NB4 (cell line): ENCODE measurements at regions not wholly inside any gene's neighbourhood (a gene's known extent, or its start where the extent isn't known, plus 50 kb on each side); places are given as distances from the start of the nearest gene placed in this dataset.

Experiments
- DNase-seq: peaks from one replicate; pipeline ENCODE4 v3.0.0; 2010; ENCODE audit warnings: low read depth
- H3K4me3 ChIP-seq: one replicate; pipeline ENCODE4 v1.5.1; 2011; ENCODE audit warnings: mild to moderate bottlenecking, low read depth, low read length, moderate library complexity
- CTCF ChIP-seq: IDR thresholded peaks from one replicate; pipeline ENCODE4 v1.5.1; 2012; ENCODE audit warnings: low read depth, low read length
- MAX ChIP-seq: IDR thresholded peaks from 2 replicates; pipeline ENCODE4 v1.6.1; 2011; ENCODE audit warnings: low read depth, low read length
- MYC ChIP-seq: IDR thresholded peaks from 2 replicates; pipeline ENCODE4 v1.6.1; 2011; ENCODE audit warnings: low read depth, low read length
- POLR2A ChIP-seq: IDR thresholded peaks from 2 replicates; pipeline ENCODE4 v1.6.1; 2011; ENCODE audit warnings: mild to moderate bottlenecking; ENCODE audit not compliant: insufficient read length; ENCODE audit errors: extremely low read depth

- TF ChIP-seq MAX (no peak), CTCF (no peak), POLR2A (no peak), MYC (no peak)
- DNase-seq: no peak
- no peak overlapping the region for H3K4me3 ChIP-seq
Measured at GRCh38 chr21:36567216-36567885, 87.4 kb upstream of the CLDN14 start.

- no peak for DNase-seq
- TF ChIP-seq POLR2A (no peak), MYC (no peak), CTCF (no peak), MAX (no peak)
- no peak overlapping the region for H3K4me3 ChIP-seq
Measured at GRCh38 chr21:36569511-36569910, 89.6 kb upstream of the CLDN14 start.

GRCh38 chr21:36571556-36571955 is 91.6 kb upstream of the CLDN14 start:
- DNase-seq: no peak
- H3K4me3 ChIP-seq: no peak overlapping the region
- TF ChIP-seq MYC: no peak
- TF ChIP-seq CTCF: no peak
- TF ChIP-seq POLR2A: no peak
- no peak for TF ChIP-seq MAX

GRCh38 chr21:36572039-36572438 is 92.1 kb upstream of the CLDN14 start:
- no peak overlapping the region for H3K4me3 ChIP-seq
- DNase-seq: no peak
- TF ChIP-seq CTCF (no peak), MYC (no peak), POLR2A (no peak)

- peak; percentile 22 for DNase-seq
- H3K4me3 ChIP-seq: no peak overlapping the region
- no peak for TF ChIP-seq POLR2A
- TF ChIP-seq MAX: no peak
- TF ChIP-seq CTCF: no peak
- no peak for TF ChIP-seq MYC
Measured at GRCh38 chr21:36575306-36575705, 95.4 kb upstream of the CLDN14 start.

- DNase-seq: no peak
- H3K4me3 ChIP-seq: no peak overlapping the region
- TF ChIP-seq POLR2A (no peak), MYC (no peak), MAX (no peak), CTCF (no peak)
Measured at GRCh38 chr21:36576441-36576840, 96.5 kb upstream of the CLDN14 start.
